ENCODE measurements at regions not wholly inside any gene's neighbourhood (a gene's known extent, or its start where the extent isn't known, plus 50 kb on each side); places are given as distances from the start of the nearest gene placed in this dataset.
A peak's percentile ranks its signal among the peaks of the same experiment; 100 is the strongest.

GRCh38 chr9:1939926-1940368 lies 75.2 kb upstream of the SMARCA2 start:
- no peak for TF ChIP-seq EZH2 (IDR thresholded peaks at IDR 0.05; ENCODE audit: borderline replicate concordance, insufficient read depth, low read length, poor library complexity, severe bottlenecking)
- TF ChIP-seq EP300 (conservative IDR thresholded peaks at IDR 0.05; ENCODE audit: poor library complexity, severe bottlenecking): no peak
- peak; percentile 40 for TF ChIP-seq SMC3 (conservative IDR thresholded peaks at IDR 0.05; ENCODE audit: poor library complexity)
- peak; percentile 56 for TF ChIP-seq RAD21 (conservative IDR thresholded peaks at IDR 0.05)
- no peak for TF ChIP-seq TAF1 (IDR thresholded peaks at IDR 0.05; ENCODE audit: low read depth)
- TF ChIP-seq MXI1 (conservative IDR thresholded peaks at IDR 0.05; ENCODE audit: poor library complexity, severe bottlenecking): no peak
- no peak for TF ChIP-seq POLR2AphosphoS5 (IDR thresholded peaks at IDR 0.05)
- peak; percentile 59 for TF ChIP-seq CTCF (IDR thresholded peaks at IDR 0.05; ENCODE audit: poor library complexity, severe bottlenecking)
- TF ChIP-seq REST (IDR thresholded peaks at IDR 0.05; ENCODE audit: borderline replicate concordance): no peak
- no peaks in the 10 kb centered on the region for H3F3A ChIP-seq (ENCODE audit: insufficient read depth, low read length, poor library complexity, severe bottlenecking)
- no peaks in the 10 kb centered on the region for H3K9me2 ChIP-seq (ENCODE audit: insufficient read depth, low read length)
- H3K27me3 ChIP-seq (ENCODE audit: insufficient read depth, low read depth, low read length): no peaks in the 10 kb centered on the region
- H3K27ac ChIP-seq (ENCODE audit: low read length): no peak overlapping the region
- H3K79me2 ChIP-seq (replicated peaks; ENCODE audit: insufficient read depth, low read length): no peaks in the 10 kb centered on the region
- H3K9me3 ChIP-seq (ENCODE audit: low read length): no peaks in the 10 kb centered on the region
- no peak overlapping the region for H2AFZ ChIP-seq (ENCODE audit: low read depth, low read length)
- H4K20me1 ChIP-seq (ENCODE audit: insufficient read depth): no peaks in the 10 kb centered on the region
- no peak overlapping the region for H3K9ac ChIP-seq (ENCODE audit: low read length)
- no peak overlapping the region for H3K4me3 ChIP-seq (ENCODE audit: low read length)
- H3K36me3 ChIP-seq (ENCODE audit: insufficient read depth, low read length): no peaks in the 10 kb centered on the region
- no peak overlapping the region for H3K4me2 ChIP-seq (ENCODE audit: low read length)

GRCh38 chr9:1941989-1942388 lies 73.2 kb upstream of the SMARCA2 start:
- H3K9me2 ChIP-seq (ENCODE audit: insufficient read depth, low read length): no peaks in the 10 kb centered on the region
- H3K27me3 ChIP-seq (ENCODE audit: insufficient read depth, low read depth, low read length): no peaks in the 10 kb centered on the region
- no peaks in the 10 kb centered on the region for H4K20me1 ChIP-seq (ENCODE audit: insufficient read depth)
- TF ChIP-seq TAF1 (IDR thresholded peaks at IDR 0.05; ENCODE audit: low read depth) (no peak), RAD21 (conservative IDR thresholded peaks at IDR 0.05) (peak; percentile 56), EP300 (conservative IDR thresholded peaks at IDR 0.05; ENCODE audit: poor library complexity, severe bottlenecking) (no peak), MXI1 (conservative IDR thresholded peaks at IDR 0.05; ENCODE audit: poor library complexity, severe bottlenecking) (no peak), REST (IDR thresholded peaks at IDR 0.05; ENCODE audit: borderline replicate concordance) (no peak), POLR2AphosphoS5 (IDR thresholded peaks at IDR 0.05) (no peak), CTCF (IDR thresholded peaks at IDR 0.05; ENCODE audit: poor library complexity, severe bottlenecking) (peak; percentile 47), EZH2 (IDR thresholded peaks at IDR 0.05; ENCODE audit: borderline replicate concordance, insufficient read depth, low read length, poor library complexity, severe bottlenecking) (no peak), SMC3 (conservative IDR thresholded peaks at IDR 0.05; ENCODE audit: poor library complexity) (peak; percentile 49)
- no peaks in the 10 kb centered on the region for H3K9me3 ChIP-seq (ENCODE audit: low read length)
- no peaks in the 10 kb centered on the region for H3K36me3 ChIP-seq (ENCODE audit: insufficient read depth, low read length)
- H3K79me2 ChIP-seq (replicated peaks; ENCODE audit: insufficient read depth, low read length): no peaks in the 10 kb centered on the region
- no peak overlapping the region for H3K9ac ChIP-seq (ENCODE audit: low read length)
- H3K27ac ChIP-seq (ENCODE audit: low read length): no peak overlapping the region
- H3K4me2 ChIP-seq (ENCODE audit: low read length): no peak overlapping the region
- no peaks in the 10 kb centered on the region for H3F3A ChIP-seq (ENCODE audit: insufficient read depth, low read length, poor library complexity, severe bottlenecking)
- H2AFZ ChIP-seq (ENCODE audit: low read depth, low read length): no peak overlapping the region
- H3K4me3 ChIP-seq (ENCODE audit: low read length): no peak overlapping the region

All from neural cell (in vitro differentiated cells).